ENCODE measurements at regions not wholly inside any gene's neighbourhood (a gene's known extent, or its start where the extent isn't known, plus 50 kb on each side); places are given as distances from the start of the nearest gene placed in this dataset.
"Not testable (repeated sequence)": the region's sequence is repeated elsewhere in the genome, so short reads cannot be mapped to it uniquely, and the experiment has no call there.

DNA sequence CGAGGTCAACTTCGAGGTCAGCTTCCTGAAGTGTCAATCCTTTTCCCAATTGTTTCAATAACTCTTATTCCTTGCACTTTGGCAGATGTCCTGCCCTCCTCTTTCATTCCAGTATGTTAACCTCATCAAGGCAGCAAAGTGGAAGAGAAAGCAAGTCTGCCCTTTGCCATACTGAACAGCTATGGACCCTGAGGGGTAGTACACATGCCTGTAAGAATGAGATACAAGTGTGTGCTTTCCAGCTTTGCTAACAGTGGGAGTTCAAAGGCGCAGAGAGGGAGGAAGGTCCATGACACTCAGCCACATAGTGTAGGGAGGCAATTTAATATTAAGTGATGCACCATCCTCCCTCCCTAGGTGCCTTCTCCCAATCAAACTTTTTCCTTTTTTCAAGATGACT lies 96.4 kb upstream of the ZCCHC13 start:
- H3K4me2 ChIP-seq (ENCODE audit: insufficient read depth, low read length), result no peak overlapping the region
- H3K79me2 ChIP-seq (ENCODE audit: insufficient read depth, low read length), result no peaks in the 10 kb centered on the region
- no peak overlapping the region for H3K4me3 ChIP-seq (ENCODE audit: low read depth in 1 of 2, low read length in 2 of 2)
- H3K9me3 ChIP-seq (ENCODE audit: insufficient read depth, low read length, severe bottlenecking), result no peaks in the 10 kb centered on the region
- ATAC-seq (ENCODE audit: insufficient read depth, low read depth) (no peak), DNase-seq (no peak)
- H3K27me3 ChIP-seq (ENCODE audit: insufficient read depth, low read length, poor library complexity), result no peaks in the 10 kb centered on the region
- no peak overlapping the region for H3K27ac ChIP-seq (ENCODE audit: low read length)
- H3K36me3 ChIP-seq (ENCODE audit: insufficient read depth, low read length), result peaks cover 36% of the 10 kb centered on the region
- H3K9ac ChIP-seq (ENCODE audit: low read depth, low read length), result no peak overlapping the region
- no peak overlapping the region for H2AFZ ChIP-seq (ENCODE audit: low read depth, low read length)
- no peaks in the 10 kb centered on the region for H4K20me1 ChIP-seq (ENCODE audit: insufficient read depth, low read length)
- no peaks in the 10 kb centered on the region for H3K4me1 ChIP-seq (ENCODE audit: insufficient read depth, low read length)
- TF ChIP-seq CTCF (IDR thresholded peaks at IDR 0.05; ENCODE audit: borderline replicate concordance, extremely low read depth, low read length, poor library complexity, severe bottlenecking), result no peak
- no peak for TF ChIP-seq EZH2 (IDR thresholded peaks at IDR 0.05; ENCODE audit: borderline replicate concordance, low read depth, low read length, severe bottlenecking)

GRCh38 chrX:74195605-74196004 lies 108.4 kb upstream of the ZCCHC13 start:
- no peak overlapping the region for H3K9ac ChIP-seq (ENCODE audit: low read depth, low read length)
- no peaks in the 10 kb centered on the region for H3K9me3 ChIP-seq (ENCODE audit: insufficient read depth, low read length, severe bottlenecking)
- H3K4me1 ChIP-seq (ENCODE audit: insufficient read depth, low read length), result no peaks in the 10 kb centered on the region
- no peak for ATAC-seq (ENCODE audit: insufficient read depth, low read depth)
- H2AFZ ChIP-seq (ENCODE audit: low read depth, low read length), result no peak overlapping the region
- H4K20me1 ChIP-seq (ENCODE audit: insufficient read depth, low read length), result no peaks in the 10 kb centered on the region
- no peak overlapping the region for H3K27ac ChIP-seq (ENCODE audit: low read length)
- TF ChIP-seq CTCF (IDR thresholded peaks at IDR 0.05; ENCODE audit: borderline replicate concordance, extremely low read depth, low read length, poor library complexity, severe bottlenecking) (no peak), EZH2 (IDR thresholded peaks at IDR 0.05; ENCODE audit: borderline replicate concordance, low read depth, low read length, severe bottlenecking) (no peak)
- H3K79me2 ChIP-seq (ENCODE audit: insufficient read depth, low read length), result no peaks in the 10 kb centered on the region
- H3K4me3 ChIP-seq (ENCODE audit: low read depth in 1 of 2, low read length in 2 of 2), result no peak overlapping the region
- no peaks in the 10 kb centered on the region for H3K36me3 ChIP-seq (ENCODE audit: insufficient read depth, low read length)
- no peak overlapping the region for H3K4me2 ChIP-seq (ENCODE audit: insufficient read depth, low read length)
- no peak for DNase-seq
- H3K27me3 ChIP-seq (ENCODE audit: insufficient read depth, low read length, poor library complexity), result no peaks in the 10 kb centered on the region

- Histone ChIP-seq H3K79me2 (ENCODE audit: insufficient read depth, low read length) (no peaks in the 10 kb centered on the region), H3K27ac (ENCODE audit: low read length) (no peak overlapping the region), H3K9ac (ENCODE audit: low read depth, low read length) (no peak overlapping the region), H3K4me3 (ENCODE audit: low read depth in 1 of 2, low read length in 2 of 2) (no peak overlapping the region), H3K4me1 (ENCODE audit: insufficient read depth, low read length) (no peaks in the 10 kb centered on the region), H3K27me3 (ENCODE audit: insufficient read depth, low read length, poor library complexity) (no peaks in the 10 kb centered on the region), H3K9me3 (ENCODE audit: insufficient read depth, low read length, severe bottlenecking) (no peaks in the 10 kb centered on the region), H3K4me2 (ENCODE audit: insufficient read depth, low read length) (no peak overlapping the region), H2AFZ (ENCODE audit: low read depth, low read length) (no peak overlapping the region), H3K36me3 (ENCODE audit: insufficient read depth, low read length) (no peaks in the 10 kb centered on the region), H4K20me1 (ENCODE audit: insufficient read depth, low read length) (no peaks in the 10 kb centered on the region)
- no peak for ATAC-seq (ENCODE audit: insufficient read depth, low read depth)
- TF ChIP-seq CTCF (IDR thresholded peaks at IDR 0.05; ENCODE audit: borderline replicate concordance, extremely low read depth, low read length, poor library complexity, severe bottlenecking) (no peak), EZH2 (IDR thresholded peaks at IDR 0.05; ENCODE audit: borderline replicate concordance, low read depth, low read length, severe bottlenecking) (no peak)
- DNase-seq, result no peak
Measured at GRCh38 chrX:74195120-74195519, 108.9 kb upstream of the ZCCHC13 start.

GRCh38 chrX:74187211-74187610 lies 116.8 kb upstream of the ZCCHC13 start:
- Histone ChIP-seq H3K27me3 (ENCODE audit: insufficient read depth, low read length, poor library complexity) (no peaks in the 10 kb centered on the region), H3K4me1 (ENCODE audit: insufficient read depth, low read length) (no peaks in the 10 kb centered on the region), H3K9me3 (ENCODE audit: insufficient read depth, low read length, severe bottlenecking) (no peaks in the 10 kb centered on the region), H3K4me2 (ENCODE audit: insufficient read depth, low read length) (no peak overlapping the region), H4K20me1 (ENCODE audit: insufficient read depth, low read length) (no peaks in the 10 kb centered on the region), H2AFZ (ENCODE audit: low read depth, low read length) (no peak overlapping the region), H3K36me3 (ENCODE audit: insufficient read depth, low read length) (no peaks in the 10 kb centered on the region), H3K4me3 (ENCODE audit: low read depth in 1 of 2, low read length in 2 of 2) (no peak overlapping the region), H3K27ac (ENCODE audit: low read length) (no peak overlapping the region), H3K79me2 (ENCODE audit: insufficient read depth, low read length) (no peaks in the 10 kb centered on the region), H3K9ac (ENCODE audit: low read depth, low read length) (no peak overlapping the region)
- ATAC-seq (ENCODE audit: insufficient read depth, low read depth) (no peak), DNase-seq (no peak)
- TF ChIP-seq EZH2 (IDR thresholded peaks at IDR 0.05; ENCODE audit: borderline replicate concordance, low read depth, low read length, severe bottlenecking), result no peak
- no peak for TF ChIP-seq CTCF (IDR thresholded peaks at IDR 0.05; ENCODE audit: borderline replicate concordance, extremely low read depth, low read length, poor library complexity, severe bottlenecking)

GRCh38 chrX:74183047-74183446 lies 120.9 kb upstream of the ZCCHC13 start:
- H3K79me2 ChIP-seq (ENCODE audit: insufficient read depth, low read length); H3K9me3 ChIP-seq (ENCODE audit: insufficient read depth, low read length, severe bottlenecking): not testable (repeated sequence)

More at GRCh38 chrX:74183047-74183446, 120.9 kb upstream of the ZCCHC13 start:
- ATAC-seq (ENCODE audit: insufficient read depth, low read depth); H3K27ac ChIP-seq (ENCODE audit: low read length); H3K4me2 ChIP-seq (ENCODE audit: insufficient read depth, low read length); H3K4me1 ChIP-seq (ENCODE audit: insufficient read depth, low read length); DNase-seq; H2AFZ ChIP-seq (ENCODE audit: low read depth, low read length); H3K27me3 ChIP-seq (ENCODE audit: insufficient read depth, low read length, poor library complexity); H3K9ac ChIP-seq (ENCODE audit: low read depth, low read length); H3K4me3 ChIP-seq (ENCODE audit: low read depth in 1 of 2, low read length in 2 of 2); H3K36me3 ChIP-seq (ENCODE audit: insufficient read depth, low read length); H4K20me1 ChIP-seq (ENCODE audit: insufficient read depth, low read length): not testable (repeated sequence)
